ENCODE measurements at regions not wholly inside any gene's neighbourhood (a gene's known extent, or its start where the extent isn't known, plus 50 kb on each side); places are given as distances from the start of the nearest gene placed in this dataset.

DNA sequence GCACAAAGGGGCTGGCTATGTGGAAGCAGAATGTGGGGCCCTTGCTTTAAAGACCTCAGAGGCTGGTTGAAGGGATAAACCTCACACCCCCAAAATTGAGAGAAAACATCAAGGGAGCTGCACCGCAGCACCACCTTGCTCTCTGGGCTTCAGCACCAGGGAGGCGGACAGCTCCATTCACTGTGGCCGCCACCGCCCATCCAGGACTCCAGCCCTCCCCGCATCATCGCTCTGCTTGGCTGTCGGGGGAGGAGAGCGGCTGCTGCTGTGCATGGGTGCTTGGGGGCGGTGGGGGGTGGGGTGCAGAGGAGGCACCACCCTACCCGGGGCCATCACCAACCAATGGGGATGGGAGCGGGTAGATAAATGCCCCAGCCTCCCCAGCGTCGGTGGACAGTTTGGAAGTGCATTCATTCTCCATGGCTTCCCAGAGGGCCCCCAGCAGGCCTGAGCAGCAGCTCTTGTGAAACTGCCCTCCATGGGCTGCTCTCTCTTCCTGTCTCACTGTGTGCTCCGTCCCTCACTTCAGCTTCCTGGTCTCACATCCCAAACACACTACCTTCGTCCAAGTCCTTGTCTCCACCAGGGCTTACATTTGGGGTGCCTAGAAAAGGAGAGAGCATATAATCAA, 75.7 kb upstream of the BHLHE23 start:
- TF ChIP-seq CTCF (conservative IDR thresholded peaks at IDR 0.05; ENCODE audit: low read depth, low read length) = no peak
- DNase-seq (ENCODE audit: low read depth) = no peak
- H3K4me3 ChIP-seq (ENCODE audit: low read length) = no peak overlapping the region

- DNase-seq (ENCODE audit: low read depth) = no peak
- no peak for TF ChIP-seq CTCF (conservative IDR thresholded peaks at IDR 0.05; ENCODE audit: low read depth, low read length)
- H3K4me3 ChIP-seq (ENCODE audit: low read length) = no peak overlapping the region
Measured at GRCh38 chr20:63081831-63082230, 75.1 kb upstream of the BHLHE23 start.

- no peak overlapping the region for H3K4me3 ChIP-seq (ENCODE audit: low read length)
- TF ChIP-seq CTCF (conservative IDR thresholded peaks at IDR 0.05; ENCODE audit: low read depth, low read length) = no peak
- DNase-seq (ENCODE audit: low read depth) = no peak
Measured at GRCh38 chr20:63081351-63081750, 74.6 kb upstream of the BHLHE23 start.

- H3K4me3 ChIP-seq (ENCODE audit: low read length) = no peak overlapping the region
- TF ChIP-seq CTCF (conservative IDR thresholded peaks at IDR 0.05; ENCODE audit: low read depth, low read length) = no peak
- no peak for DNase-seq (ENCODE audit: low read depth)
Measured at GRCh38 chr20:63080811-63081210, 74.0 kb upstream of the BHLHE23 start.

GRCh38 chr20:63080411-63080810, 73.6 kb upstream of the BHLHE23 start:
- no peak overlapping the region for H3K4me3 ChIP-seq (ENCODE audit: low read length)
- no peak for DNase-seq (ENCODE audit: low read depth)
- no peak for TF ChIP-seq CTCF (conservative IDR thresholded peaks at IDR 0.05; ENCODE audit: low read depth, low read length)

- no peak for DNase-seq (ENCODE audit: low read depth)
- no peak overlapping the region for H3K4me3 ChIP-seq (ENCODE audit: low read length)
- no peak for TF ChIP-seq CTCF (conservative IDR thresholded peaks at IDR 0.05; ENCODE audit: low read depth, low read length)
Measured at GRCh38 chr20:63079971-63080370, 73.2 kb upstream of the BHLHE23 start.

- no peak for DNase-seq (ENCODE audit: low read depth)
- no peak overlapping the region for H3K4me3 ChIP-seq (ENCODE audit: low read length)
- no peak for TF ChIP-seq CTCF (conservative IDR thresholded peaks at IDR 0.05; ENCODE audit: low read depth, low read length)
Measured at GRCh38 chr20:63077705-63078104, 70.9 kb upstream of the BHLHE23 start.
